ENCODE measurements at regions not wholly inside any gene's neighbourhood (a gene's known extent, or its start where the extent isn't known, plus 50 kb on each side); places are given as distances from the start of the nearest gene placed in this dataset.

- DNase-seq = no peak
- H3K27me3 ChIP-seq = no peaks in the 10 kb centered on the region
- H3K4me3 ChIP-seq = no peak overlapping the region
- H3K9me3 ChIP-seq = no peaks in the 10 kb centered on the region
- intact Hi-C loops (cut with DNase I; ENCODE audit: low total_unique reads) = no loop called here
- no peaks in the 10 kb centered on the region for H3K4me1 ChIP-seq
- no peaks in the 10 kb centered on the region for H3K36me3 ChIP-seq
- no peak for TF ChIP-seq CTCF (IDR thresholded peaks at IDR 0.05)
- TF ChIP-seq POLR2A (IDR thresholded peaks at IDR 0.05) = no peak
- H3K27ac ChIP-seq = no peak overlapping the region
These were observed 175.4 kb downstream of the SEM1 start for GRCh38 chr7:96534221-96534620.

- Histone ChIP-seq H3K4me1 (no peaks in the 10 kb centered on the region), H3K36me3 (no peaks in the 10 kb centered on the region), H3K27ac (no peak overlapping the region), H3K4me3 (no peak overlapping the region), H3K9me3 (no peaks in the 10 kb centered on the region), H3K27me3 (no peaks in the 10 kb centered on the region)
- TF ChIP-seq CTCF (IDR thresholded peaks at IDR 0.05) = no peak
- TF ChIP-seq POLR2A (IDR thresholded peaks at IDR 0.05) = no peak
- DNase-seq = no peak
- intact Hi-C loops (cut with DNase I; ENCODE audit: low total_unique reads) = no loop called here
These were observed 177.2 kb downstream of the SEM1 start for GRCh38 chr7:96532428-96532935.

- Histone ChIP-seq H3K4me1 (no peaks in the 10 kb centered on the region), H3K4me3 (no peak overlapping the region), H3K27ac (no peak overlapping the region), H3K9me3 (no peaks in the 10 kb centered on the region), H3K27me3 (no peaks in the 10 kb centered on the region), H3K36me3 (no peaks in the 10 kb centered on the region)
- intact Hi-C loops (cut with DNase I; ENCODE audit: low total_unique reads) = no loop called here
- TF ChIP-seq POLR2A (IDR thresholded peaks at IDR 0.05) (no peak), CTCF (IDR thresholded peaks at IDR 0.05) (no peak)
- no peak for DNase-seq
These were observed 178.3 kb downstream of the SEM1 start for GRCh38 chr7:96531331-96531730.

- no peaks in the 10 kb centered on the region for H3K36me3 ChIP-seq
- H3K4me1 ChIP-seq = no peaks in the 10 kb centered on the region
- no peaks in the 10 kb centered on the region for H3K27me3 ChIP-seq
- TF ChIP-seq POLR2A (IDR thresholded peaks at IDR 0.05) (no peak), CTCF (IDR thresholded peaks at IDR 0.05) (no peak)
- intact Hi-C loops (cut with DNase I; ENCODE audit: low total_unique reads) = no loop called here
- H3K27ac ChIP-seq = no peak overlapping the region
- no peak overlapping the region for H3K4me3 ChIP-seq
- DNase-seq = no peak
- no peaks in the 10 kb centered on the region for H3K9me3 ChIP-seq
These were observed 178.9 kb downstream of the SEM1 start for GRCh38 chr7:96530786-96531185.

GRCh38 chr7:96527133-96527827 lies 182.4 kb downstream of the SEM1 start:
- Histone ChIP-seq H3K36me3 (no peaks in the 10 kb centered on the region), H3K27ac (no peak overlapping the region), H3K4me1 (no peaks in the 10 kb centered on the region), H3K4me3 (no peak overlapping the region), H3K27me3 (no peaks in the 10 kb centered on the region), H3K9me3 (no peaks in the 10 kb centered on the region)
- TF ChIP-seq POLR2A (IDR thresholded peaks at IDR 0.05) = no peak
- no peak for TF ChIP-seq CTCF (IDR thresholded peaks at IDR 0.05)
- no peak for DNase-seq
- intact Hi-C loops (cut with DNase I; ENCODE audit: low total_unique reads) = no loop called here
